ENCODE measurements at regions not wholly inside any gene's neighbourhood (a gene's known extent, or its start where the extent isn't known, plus 50 kb on each side); places are given as distances from the start of the nearest gene placed in this dataset.

DNA sequence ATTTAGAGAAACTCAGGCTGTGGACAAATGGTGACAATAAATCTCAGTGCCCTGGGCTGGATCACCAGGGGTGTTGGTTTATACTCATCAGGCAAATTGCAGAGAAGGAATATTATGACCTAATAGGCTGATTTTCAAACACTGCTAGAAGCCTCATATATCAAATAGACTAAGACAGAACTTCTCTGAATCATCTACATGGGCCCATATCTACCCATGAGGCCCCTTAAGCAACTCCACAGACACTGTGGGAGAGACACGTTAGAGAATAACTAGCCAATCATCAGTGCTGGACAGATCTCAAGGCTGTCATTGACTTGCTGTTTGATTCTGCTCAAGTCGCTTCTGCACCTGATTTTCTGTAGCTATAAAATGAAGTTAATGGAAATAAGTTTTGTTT is 545.8 kb downstream of the SOX6 start:
- no peak overlapping the region for H3K4me3 ChIP-seq
- H3K27ac ChIP-seq, result no peak overlapping the region

DNA sequence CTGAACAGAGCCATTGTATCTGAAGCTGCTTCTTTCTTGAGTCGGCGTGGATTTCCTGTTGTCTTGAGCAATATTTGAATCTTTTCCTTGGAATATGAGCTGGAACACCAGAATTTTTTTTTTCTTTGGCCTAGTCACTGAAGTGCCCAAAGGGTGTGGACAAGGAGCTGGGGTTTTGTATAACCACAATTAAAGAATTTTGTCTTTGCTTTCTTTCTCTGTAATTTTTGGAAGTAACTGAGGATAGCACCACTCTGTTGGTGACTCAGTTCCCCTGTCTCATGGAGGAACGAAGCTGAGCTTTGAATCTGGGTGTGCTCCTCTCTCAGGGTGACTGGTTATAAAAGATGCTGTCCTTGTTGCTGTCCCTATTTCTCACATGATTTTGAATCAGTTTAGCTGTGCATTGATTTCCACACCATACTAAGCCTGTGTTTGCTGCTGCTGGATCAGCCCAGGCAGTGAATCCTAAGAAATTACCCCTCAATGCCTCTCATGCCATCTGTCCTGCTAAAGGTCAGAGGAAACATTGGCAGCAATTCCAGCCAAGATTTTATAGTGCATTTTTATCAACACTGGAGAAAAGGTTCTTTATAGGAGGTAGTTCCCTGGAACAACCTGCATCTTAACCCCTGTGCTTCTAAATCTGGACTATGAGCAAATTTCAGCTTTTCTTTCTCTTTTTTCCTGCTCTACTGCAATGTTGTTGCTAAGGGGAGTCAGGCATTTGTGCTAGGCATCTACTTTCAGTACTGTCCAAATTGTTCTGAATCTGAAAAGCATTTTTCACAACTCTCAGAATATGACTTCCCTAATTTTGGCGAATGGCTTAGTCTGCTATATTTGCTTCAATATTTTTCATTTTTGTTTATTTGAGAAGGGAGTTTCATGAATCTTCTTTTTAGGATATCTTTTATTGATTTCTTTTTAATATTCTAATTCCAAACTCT is 540.8 kb downstream of the SOX6 start:
- no peak overlapping the region for H3K4me3 ChIP-seq
- peak overlapping the region in 7 of 21 experiments; percentile 0 to 74 (median 28) for H3K27ac ChIP-seq

DNA sequence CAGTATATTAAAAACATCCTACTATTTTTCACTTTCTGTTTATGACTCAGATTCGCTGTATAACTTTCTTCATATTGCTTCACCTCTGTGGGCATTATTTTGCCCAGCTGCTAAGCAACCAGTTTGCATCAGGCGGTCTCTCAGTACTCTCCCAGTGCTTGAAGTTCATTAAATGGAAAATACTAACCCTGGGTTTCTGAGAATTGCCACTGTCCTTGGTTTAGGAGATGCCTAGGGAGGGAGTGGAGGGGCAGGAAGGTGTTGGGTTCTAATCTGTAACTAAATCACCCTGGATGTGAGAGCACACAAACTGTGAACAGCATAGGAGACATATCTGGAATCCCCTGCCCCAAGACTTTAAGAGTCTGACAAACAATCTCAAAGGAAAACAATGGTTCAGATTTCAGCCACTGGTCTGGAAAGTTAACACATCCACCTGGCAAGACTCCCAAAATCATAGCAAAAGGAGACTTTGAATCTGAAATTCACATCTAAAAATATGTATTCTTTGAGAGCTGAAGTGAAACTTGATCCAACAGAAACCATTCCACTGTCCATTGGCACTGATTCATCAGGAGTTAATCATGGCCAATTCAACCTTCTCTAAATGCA is 540.0 kb downstream of the SOX6 start:
- H3K27ac ChIP-seq, result peak overlapping the region in 10 of 21 experiments; percentile 0 to 74 (median 34)

DNA sequence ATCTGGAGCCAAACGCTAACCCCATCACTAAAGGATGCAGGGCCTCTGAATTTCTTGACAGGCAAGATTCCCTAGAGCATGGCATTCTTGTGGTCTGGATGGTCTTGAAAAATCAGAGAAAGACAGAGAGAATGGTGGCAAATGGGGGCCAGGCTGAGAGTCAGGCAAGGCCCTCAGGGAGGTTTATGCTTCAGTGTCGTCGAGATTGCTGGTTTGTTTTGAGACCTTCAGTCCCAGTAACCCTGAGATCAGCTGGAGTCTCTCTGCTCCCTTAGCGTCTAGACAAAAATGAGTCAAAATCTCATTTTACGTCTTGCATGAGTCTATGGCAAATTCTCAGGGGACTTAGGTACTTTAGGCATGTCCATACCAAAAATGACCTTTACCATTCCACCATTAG is 539.3 kb downstream of the SOX6 start:
- Histone ChIP-seq H3K4me3 (no peak overlapping the region), H3K27ac (peak overlapping the region in 3 of 21 experiments; percentile 3 to 74 (median 32))

More for the DNA sequence above, 540.0 kb downstream of the SOX6 start:
- no peak overlapping the region for H3K4me3 ChIP-seq

DNA sequence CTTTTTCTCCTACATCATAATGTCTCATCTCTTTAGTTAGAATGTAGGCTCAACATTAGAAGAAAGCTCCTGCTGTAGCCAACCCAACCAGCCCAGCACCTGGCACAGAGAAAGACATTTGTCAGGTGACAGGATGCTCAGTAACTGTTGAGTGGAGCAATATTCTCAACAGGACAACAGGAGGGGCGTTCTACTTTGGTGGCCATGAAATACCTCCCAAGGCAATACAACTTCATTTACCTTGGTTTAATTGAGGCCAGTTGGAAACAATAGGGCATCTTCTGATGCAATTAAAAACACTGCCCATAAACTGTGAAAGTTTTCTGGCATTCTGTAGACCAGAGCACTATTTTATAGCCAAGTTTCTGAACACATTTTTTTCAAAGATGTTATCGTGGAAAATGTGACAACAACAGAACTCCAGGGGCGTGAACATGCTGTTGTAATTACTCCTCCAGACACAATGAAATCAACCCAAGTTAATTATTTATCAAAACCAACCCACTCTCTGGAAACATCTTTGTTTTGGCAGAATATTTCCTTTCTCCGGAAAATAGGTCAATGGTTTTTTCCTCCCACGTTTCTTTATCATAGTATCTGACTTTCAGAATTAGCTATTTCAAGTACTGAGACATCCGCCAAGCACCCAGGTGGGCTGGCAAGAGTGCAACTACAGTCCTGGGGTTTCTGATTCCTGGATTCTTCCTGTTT is 538.1 kb downstream of the SOX6 start:
- Histone ChIP-seq H3K27ac (no peak overlapping the region), H3K4me3 (no peak overlapping the region)

DNA sequence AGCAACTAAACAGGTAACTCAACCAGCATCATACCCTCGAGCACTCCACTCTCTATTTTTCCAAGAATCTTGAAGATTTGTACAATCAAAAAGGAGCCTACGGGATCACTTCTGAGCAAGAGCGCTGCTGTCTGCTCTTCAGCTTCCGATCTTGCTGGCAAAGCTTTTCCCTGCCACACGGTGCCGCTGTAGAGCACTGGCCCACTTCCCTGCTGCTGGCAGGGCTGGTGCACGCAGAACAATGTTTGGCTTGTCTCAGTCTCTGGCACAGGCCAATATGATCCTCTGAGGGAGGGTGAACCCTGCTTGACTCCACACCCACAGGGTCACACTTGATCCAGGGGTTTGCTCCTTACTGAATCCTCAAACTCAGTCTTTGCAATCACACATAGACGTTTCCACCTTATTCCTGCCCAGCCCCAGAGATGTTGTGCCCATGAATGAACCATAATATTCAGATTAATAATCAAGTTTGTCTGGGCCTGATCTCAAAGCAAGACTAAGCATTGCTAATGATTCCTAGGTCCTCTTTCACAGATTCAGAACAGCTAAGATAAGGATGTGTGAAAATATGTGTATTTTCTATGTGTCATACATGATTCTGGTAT is 536.6 kb downstream of the SOX6 start:
- Histone ChIP-seq H3K27ac (no peak overlapping the region), H3K4me3 (no peak overlapping the region)

DNA sequence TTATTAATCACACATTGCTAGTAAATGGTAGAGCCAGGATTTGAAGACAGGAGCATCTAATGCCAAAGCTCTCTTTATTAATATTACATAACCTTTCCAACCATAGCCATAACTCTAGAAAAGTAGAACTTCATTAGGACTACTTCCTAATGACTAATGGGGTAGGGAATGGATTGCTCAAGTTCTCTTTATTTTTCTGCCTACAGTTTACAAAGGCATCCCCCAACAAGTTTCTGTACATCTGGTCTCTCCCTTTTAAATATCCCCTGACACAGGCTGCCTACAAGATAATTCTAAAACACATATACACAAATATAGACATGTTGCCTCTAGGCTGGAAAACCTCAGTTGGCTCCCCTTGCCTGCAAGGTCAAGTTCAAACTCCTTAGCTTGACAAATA is 534.9 kb downstream of the SOX6 start:
- Histone ChIP-seq H3K4me3 (no peak overlapping the region), H3K27ac (no peak overlapping the region)

DNA sequence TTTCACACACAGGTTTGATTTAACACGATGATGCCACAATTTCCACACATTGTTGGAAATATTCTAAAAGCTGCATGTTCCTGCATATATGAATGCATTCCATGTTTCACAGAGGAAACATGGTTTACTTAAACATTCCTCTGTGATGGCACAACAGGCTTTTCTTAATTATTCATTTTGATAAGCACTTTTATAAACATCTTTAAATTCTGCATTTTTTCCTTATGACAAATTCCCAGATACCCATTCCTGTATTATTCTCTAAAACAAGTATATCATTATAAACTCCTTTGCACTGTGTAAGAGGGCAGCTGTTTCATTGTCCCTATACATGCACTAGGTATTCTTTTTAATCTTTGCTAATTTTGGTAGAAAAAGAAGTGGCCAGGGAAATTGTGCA is 532.3 kb downstream of the SOX6 start:
- Histone ChIP-seq H3K4me3 (no peak overlapping the region), H3K27ac (no peak overlapping the region)

DNA sequence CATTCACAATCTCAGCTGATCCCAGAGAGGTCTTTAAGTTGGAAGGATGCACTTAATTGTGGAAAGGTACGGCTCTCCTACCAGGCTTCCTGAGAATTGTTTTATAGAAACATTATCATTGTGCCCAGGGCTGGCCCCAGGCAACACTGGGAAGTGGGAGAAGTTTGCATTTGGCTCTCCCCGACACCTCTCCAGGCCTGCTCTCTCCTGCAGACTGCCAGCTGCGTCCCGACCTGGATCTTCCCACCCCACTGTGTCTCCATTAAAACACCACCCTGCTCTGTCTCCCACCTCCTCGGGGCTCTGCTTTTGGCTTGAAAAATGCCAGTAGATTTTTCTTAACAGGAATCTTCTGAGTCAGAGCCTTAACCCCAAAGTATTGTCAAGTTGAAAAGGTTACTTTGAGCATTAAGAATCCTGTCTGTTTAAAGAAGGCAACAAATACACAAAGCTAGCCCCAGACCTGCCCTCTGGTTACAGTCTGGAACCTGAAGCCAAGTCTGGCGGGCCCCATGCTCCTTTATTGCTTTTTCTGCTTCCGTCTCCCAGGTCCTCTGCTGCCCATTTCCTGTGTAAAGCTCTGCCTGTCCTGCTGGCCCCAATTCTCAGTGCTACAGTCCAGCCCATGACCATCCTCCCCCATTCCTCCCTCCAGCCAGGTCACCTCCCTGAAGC is 530.2 kb downstream of the SOX6 start:
- Histone ChIP-seq H3K27ac (no peak overlapping the region), H3K4me3 (no peak overlapping the region)

DNA sequence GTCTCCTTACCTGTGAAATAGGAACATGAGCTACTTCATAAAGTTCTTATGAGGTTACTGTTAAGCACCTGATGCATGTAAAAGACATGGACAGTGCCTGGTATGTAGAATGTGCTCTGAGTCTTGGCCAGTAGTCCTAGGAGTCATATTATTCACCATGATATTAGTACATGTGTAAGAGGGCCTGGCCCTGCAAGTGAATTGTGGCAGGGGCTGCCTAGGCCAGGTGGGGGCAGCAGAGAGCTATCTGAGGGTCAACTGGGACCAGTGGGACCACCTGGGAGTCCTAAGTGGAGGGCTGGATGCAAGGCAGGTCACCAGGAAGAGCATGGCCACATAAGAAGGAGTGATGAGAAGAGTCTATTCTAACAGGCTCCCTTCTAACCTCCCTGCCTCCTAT is 529.5 kb downstream of the SOX6 start:
- Histone ChIP-seq H3K4me3 (no peak overlapping the region), H3K27ac (no peak overlapping the region)

DNA sequence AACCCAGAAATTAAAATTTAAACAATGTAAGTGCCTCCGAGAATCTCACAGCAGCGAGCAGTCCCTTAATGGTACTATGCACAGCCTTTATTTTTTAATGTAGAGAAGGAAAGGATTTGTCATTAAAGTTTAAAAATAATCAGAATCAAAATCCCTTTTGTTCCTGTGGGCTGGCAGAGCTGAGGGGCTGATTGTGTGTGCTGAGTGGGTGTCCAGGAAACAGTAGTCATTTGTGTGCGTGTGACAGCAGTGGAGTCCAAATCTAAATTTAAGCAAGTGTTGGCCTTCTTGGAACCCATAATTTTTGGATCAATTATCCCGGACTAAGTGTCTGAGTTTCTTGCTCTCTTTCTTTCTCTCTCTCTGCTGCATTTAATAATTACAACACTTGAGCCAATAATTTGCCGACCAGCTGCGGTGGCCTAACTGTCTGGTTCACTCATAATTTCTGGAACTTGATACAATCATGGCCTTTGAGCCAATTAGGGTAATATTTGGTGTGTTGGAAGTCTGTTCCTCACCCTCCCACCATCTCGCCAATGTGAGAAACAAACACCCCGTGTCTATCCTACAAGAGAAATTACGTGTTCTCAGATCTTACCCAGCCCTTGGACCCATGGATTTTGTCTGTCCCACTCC is 528.0 kb downstream of the SOX6 start:
- Histone ChIP-seq H3K27ac (peak overlapping the region in 2 of 21 experiments; percentile 16 to 46), H3K4me3 (no peak overlapping the region)

DNA sequence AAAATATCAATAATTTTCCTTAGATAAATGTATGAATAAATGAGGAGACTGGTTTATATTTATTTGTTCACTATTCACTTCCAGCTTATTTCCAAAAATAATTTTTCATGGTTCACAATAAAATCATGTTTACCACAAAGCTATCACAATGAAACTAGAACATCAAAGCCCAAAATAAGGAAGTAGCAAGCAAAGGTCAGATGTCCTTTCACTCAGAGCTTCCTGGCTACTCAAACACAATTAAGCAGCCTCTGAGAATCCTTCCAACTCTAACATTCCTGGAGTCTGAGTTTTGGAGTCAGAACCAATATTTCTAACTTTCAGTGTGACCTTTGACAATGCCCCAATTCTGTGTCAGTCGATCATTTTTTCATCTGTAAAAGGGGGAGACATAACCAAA is 527.0 kb downstream of the SOX6 start:
- H3K27ac ChIP-seq, result peak overlapping the region in 1 of 21 experiments; percentile 16

DNA sequence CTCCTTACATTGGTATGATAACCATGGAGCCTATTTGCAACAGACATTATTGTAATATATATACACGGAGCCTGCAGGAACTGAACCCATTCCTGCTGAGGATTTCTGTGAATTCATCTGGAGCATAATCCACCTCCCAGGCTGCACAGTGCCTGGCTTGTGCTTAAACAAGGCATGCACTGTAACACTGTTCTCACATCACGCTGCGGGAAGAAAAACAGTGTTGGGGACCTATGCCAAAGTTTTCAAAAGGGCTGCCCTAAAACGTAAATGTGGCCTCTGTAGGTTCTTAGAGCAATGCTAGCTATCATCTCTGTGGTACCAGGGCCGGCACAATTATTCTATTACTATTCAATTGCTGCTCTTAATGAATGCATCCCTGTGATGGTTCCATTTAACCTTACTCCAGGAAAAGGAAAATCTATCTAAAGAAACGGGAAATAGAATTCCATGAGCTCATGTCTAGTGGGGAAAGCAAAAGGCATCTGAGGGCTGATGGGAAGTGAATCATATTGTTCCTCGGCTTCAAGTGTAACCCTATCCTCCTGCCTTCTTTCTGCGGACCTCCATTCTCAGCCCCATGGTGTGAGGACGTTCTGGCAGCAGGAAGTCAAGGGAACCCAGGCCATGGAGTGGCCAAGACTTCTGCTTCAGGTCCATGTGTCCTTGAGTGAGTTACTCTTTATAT is 525.5 kb downstream of the SOX6 start:
- H3K27ac ChIP-seq, result no peak overlapping the region
- H3K4me3 ChIP-seq, result no peak overlapping the region

More for the DNA sequence above, 527.0 kb downstream of the SOX6 start:
- H3K4me3 ChIP-seq, result no peak overlapping the region

DNA sequence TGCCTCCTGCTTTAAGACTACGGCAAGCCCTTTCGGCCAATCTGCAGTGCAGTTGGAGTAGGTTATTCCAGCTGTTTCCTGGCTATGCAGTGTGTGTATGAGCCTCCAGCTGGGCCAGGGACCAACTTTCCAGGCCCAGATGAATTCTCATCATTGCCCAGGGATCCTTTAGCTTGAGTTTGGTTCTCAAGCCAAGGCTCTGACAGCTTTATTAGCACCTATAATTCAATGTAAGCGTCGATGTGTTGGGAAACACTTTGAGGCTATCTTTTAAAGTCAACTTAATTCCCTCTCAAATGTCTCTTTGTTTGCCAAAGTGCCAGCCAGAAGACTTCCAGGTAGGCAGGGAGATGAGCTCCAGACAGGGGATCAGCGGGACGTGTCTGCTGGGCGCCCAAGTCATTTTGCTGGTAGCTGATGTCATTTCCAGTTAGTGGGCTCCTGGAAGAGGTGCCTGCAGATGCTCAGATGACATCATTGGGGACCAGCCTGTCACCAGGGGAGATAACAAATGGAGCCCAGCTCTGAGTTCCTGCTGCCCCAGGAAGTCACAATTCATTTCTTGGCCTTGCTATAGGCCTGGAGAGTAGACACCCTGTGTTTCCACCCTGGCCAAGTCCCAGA is 520.4 kb downstream of the SOX6 start:
- Histone ChIP-seq H3K4me3 (no peak overlapping the region), H3K27ac (no peak overlapping the region)

DNA sequence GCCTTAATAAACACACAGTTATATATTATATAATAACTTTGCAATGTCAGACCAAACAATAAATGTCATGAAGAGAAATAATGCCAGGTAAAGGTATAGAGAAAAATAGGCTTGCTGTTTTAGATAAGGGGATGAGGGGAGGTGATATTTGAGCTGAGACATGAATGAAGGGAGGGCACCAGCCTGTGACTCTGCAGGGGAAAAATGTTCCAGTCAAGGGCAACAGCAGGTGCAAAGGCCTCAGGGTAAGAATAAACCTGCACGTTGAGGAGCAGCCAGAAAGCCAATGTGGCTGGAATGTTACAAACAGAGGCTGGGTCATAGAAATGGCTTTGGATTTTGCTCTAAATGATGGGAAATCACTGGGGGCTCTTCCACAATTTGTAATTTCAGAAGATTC is 519.6 kb downstream of the SOX6 start:
- H3K27ac ChIP-seq, result no peak overlapping the region
- H3K4me3 ChIP-seq, result no peak overlapping the region

DNA sequence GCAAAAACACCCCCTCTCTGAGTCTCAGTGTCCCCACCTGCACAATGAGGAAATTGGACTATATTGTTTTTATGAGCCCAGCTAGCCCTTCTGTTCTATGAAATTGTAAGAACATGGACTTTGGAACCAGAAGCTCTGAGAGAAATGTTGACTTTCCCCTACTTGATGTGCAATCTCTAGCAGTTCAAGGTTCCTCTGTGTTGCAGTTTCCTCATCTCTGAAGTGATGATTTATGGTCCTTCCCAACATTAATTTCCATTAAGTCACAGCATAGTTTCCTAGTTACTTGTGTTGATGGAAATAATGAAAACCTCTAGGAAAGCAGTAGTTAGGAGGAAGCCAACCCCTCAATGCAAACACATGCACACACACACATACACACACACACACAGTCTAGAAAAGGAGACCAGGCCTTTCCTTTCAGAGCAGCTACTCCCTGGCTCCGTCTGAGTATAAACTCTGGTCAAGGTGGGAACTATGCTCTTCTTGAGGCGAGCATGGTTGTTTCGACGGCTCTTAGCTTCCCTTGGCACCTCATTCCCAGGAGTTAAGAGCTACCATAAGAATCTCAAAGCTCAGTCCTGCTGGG is 518.4 kb downstream of the SOX6 start:
- Histone ChIP-seq H3K4me3 (no peak overlapping the region), H3K27ac (no peak overlapping the region)

DNA sequence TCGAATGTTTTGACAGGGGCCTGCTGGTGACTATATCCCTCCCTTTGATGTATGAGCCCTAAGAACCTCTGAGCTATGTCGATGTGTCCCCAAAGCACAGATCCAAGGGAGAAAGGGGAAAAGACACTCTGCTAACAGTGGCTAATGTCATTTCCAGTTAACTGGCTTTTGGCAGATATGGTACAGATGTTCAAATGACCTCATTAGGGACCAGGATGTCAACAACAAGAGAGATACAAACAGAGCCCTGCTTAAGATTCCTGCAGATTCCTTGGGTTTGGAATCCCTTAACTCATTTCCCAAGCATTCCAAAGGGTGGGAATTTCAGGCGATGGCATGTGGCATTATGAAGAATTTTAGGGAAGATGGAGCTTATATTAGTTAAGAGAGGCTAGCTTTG is 517.3 kb downstream of the SOX6 start:
- no peak overlapping the region for H3K4me3 ChIP-seq
- H3K27ac ChIP-seq, result no peak overlapping the region

DNA sequence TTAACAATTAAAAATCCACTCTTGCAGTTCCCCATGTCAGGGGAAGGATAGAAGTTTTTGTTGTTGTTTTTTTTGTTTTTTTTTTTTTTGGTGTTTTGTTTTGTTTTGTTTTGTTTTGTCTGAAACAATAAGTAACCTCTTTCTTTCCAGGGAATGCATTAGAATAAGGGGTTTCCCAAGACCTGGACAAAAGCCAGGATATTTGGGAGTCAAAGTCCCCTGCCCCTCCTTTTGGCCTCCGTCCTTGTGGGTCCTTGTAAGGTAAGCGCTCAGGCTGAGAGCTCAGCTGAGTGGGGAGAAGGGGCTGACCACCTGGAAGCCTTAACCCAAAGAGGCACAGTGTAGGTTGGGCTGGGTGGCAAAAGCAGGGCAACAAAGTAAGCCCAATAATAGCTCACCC is 515.4 kb downstream of the SOX6 start:
- Histone ChIP-seq H3K4me3 (no peak overlapping the region), H3K27ac (no peak overlapping the region)

All from skin epidermis (tissue), 12 donors.